ENCODE measurements at regions not wholly inside any gene's neighbourhood (a gene's known extent, or its start where the extent isn't known, plus 50 kb on each side); places are given as distances from the start of the nearest gene placed in this dataset.

GRCh38 chr5:2251298-2251697, 368.6 kb upstream of the IRX4 start:
- no peak for DNase-seq (ENCODE audit: low read depth)

GRCh38 chr5:2250365-2250950, 367.7 kb upstream of the IRX4 start:
- no peak for DNase-seq (ENCODE audit: low read depth)

DNA sequence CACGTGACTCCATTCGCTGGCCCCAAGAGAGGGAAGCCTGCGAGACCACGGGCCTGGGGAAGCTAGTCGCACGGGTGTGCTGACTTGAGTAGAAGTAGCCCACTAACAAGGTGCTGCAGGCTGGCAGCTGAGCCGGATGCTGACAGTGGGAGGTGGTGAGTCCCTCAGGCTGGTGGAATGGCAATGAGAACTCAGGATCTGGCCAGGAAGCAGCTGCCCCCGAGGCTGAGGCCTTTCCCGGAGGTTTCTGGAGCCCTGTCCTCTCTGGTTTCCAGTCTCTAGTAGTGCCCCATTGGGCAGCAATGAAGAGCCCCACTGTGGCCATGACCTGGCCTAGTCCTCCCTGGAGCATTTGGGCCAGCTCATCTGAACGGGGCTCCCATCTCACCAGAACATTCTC, 366.7 kb upstream of the IRX4 start:
- no peak for DNase-seq (ENCODE audit: low read depth)

GRCh38 chr5:2249026-2249425, 366.3 kb upstream of the IRX4 start:
- DNase-seq (ENCODE audit: low read depth): no peak

GRCh38 chr5:2242539-2242938, 359.8 kb upstream of the IRX4 start:
- DNase-seq (ENCODE audit: low read depth): no peak

GRCh38 chr5:2241842-2242241, 359.1 kb upstream of the IRX4 start:
- no peak for DNase-seq (ENCODE audit: low read depth)

- DNase-seq (ENCODE audit: low read depth): no peak
These were observed 357.6 kb upstream of the IRX4 start for GRCh38 chr5:2240118-2240904.

- DNase-seq (ENCODE audit: low read depth): no peak
These were observed 356.6 kb upstream of the IRX4 start for GRCh38 chr5:2239201-2239910.

GRCh38 chr5:2238732-2239131, 356.0 kb upstream of the IRX4 start:
- no peak for DNase-seq (ENCODE audit: low read depth)

- no peak for DNase-seq (ENCODE audit: low read depth)
These were observed 344.7 kb upstream of the IRX4 start for GRCh38 chr5:2227433-2227832.

- no peak for DNase-seq (ENCODE audit: low read depth)
These were observed 342.0 kb upstream of the IRX4 start for GRCh38 chr5:2224689-2225088.

- no peak for DNase-seq (ENCODE audit: low read depth)
These were observed 340.6 kb upstream of the IRX4 start for GRCh38 chr5:2223303-2223702.

GRCh38 chr5:2222246-2222992, 339.7 kb upstream of the IRX4 start:
- DNase-seq (ENCODE audit: low read depth): no peak

- DNase-seq (ENCODE audit: low read depth): no peak
These were observed 338.7 kb upstream of the IRX4 start for GRCh38 chr5:2221450-2221849.

GRCh38 chr5:2220741-2221140, 338.0 kb upstream of the IRX4 start:
- DNase-seq (ENCODE audit: low read depth): no peak

DNA sequence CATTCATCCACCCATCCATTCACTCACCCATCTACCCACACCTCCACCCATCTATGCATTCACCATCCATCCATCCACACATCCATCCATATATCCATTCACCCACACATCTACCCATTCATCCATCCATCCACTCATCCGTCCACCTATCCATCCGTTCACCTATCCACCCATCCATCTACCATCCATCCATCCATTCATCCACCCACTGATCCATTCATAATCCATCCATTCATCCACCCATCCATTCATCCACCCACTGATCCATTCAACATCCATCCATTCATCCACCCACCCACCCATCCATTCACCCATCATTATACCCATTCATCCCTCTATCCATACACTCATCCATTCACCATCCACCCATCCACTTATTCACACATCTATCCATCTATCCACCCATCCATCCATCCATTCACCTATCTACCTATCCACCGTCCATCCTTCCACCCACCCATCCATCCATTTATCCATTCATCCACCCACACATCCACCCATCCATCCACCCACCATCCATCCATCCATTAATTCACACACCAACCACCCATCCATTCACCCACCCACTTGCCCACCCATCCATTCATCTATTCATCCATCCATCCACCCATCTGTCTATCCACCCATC, 336.5 kb upstream of the IRX4 start:
- DNase-seq (ENCODE audit: low read depth): no peak

DNA sequence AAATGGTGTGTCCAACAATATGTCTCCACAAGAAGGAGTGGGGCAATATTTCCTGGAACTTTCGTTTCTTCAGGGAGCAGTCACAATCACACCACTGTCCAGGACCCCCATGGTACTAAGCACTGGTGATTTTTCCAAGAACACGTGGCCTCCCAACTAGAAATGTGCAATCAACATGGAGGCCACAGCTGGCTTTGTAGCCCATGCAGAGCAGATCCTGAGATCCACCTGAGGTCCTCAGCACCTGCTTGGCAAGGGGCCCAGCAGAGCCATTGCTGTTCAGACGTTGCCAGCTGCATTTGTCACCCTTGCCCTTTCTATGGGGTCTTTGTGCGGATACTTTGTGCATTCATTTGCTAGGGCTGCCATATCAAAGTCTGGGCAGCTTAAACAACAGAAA, 334.5 kb upstream of the IRX4 start:
- DNase-seq (ENCODE audit: low read depth): no peak

DNA sequence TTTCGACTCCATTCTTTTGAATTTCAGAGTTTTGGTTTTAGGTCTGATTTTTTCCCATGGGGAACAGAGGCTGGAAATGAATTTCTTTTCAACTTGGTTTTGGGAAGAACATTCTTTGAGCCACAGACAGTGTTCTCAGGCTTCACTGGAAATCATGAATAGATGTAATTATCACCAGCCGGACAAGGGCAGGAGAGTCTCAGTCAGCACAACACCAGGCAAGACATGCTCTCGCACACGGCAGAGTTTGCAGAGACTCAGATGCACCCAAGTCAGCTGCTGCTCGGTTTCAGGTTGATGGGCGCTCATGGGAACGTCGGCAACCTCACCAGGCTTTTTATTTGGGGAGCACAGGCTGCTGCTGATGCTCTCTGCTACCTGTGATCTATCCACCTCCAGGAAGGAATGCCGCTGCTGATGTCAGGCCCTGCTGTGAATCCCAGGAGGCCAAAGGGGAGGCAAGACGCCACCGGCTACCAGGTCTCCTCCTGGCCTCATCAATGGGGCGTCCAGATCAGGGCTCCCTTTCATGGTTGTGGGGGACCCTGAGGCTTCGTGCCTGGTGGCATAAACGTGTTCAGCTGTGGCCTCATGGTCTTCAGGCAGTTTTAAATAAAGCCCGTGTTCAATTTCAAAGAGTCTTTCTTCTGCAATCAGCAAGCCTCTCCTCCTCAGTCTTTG, 332.3 kb upstream of the IRX4 start:
- no peak for DNase-seq (ENCODE audit: low read depth)

DNA sequence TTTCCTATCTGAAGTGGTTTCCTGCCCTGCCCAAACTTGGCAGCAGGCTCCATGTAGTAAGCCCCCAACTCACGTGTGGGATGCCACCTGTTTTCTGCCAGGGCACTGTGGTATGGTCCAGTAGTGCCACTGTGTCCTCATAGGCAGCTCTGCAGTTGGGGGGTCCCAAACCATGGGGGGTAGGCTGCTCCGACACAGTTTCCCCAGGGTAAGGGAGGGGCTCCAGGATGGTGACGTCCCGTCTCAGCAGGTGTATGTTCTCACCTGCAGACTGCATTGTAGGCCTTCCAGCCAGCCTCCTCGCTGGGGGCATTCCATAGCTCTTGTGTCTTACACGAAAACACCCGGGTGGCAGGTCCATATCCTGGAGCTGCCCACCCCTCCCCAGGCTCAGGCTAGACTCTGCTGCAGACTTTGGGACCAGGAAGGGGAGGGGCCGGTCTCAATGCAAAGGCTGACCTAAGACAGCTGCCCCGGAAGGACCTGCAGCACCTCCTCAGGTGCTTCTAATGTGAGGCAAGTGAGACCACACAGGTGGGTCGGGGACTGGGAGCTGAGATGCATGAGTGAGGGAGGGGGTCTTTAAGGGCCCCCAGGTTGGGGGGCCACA, 330.5 kb upstream of the IRX4 start:
- no peak for DNase-seq (ENCODE audit: low read depth)

GRCh38 chr5:2212481-2212880, 329.8 kb upstream of the IRX4 start:
- DNase-seq (ENCODE audit: low read depth): no peak

GRCh38 chr5:2208239-2208544, 325.5 kb upstream of the IRX4 start:
- DNase-seq (ENCODE audit: low read depth): no peak

Measured in myocyte (in vitro differentiated cells).